GM12874 (cell line): ENCODE measurements at regions not wholly inside any gene's neighbourhood (a gene's known extent, or its start where the extent isn't known, plus 50 kb on each side); places are given as distances from the start of the nearest gene placed in this dataset.

Source experiments
- TF ChIP-seq, protein P1 (sequence below): IDR thresholded peaks from 2 replicates; pipeline ENCODE4 v1.5.1; 2011; ENCODE audit warnings: low read depth, mild to moderate bottlenecking, control low read depth, low read length, moderate library complexity; ENCODE audit not compliant: insufficient read depth

DNA sequence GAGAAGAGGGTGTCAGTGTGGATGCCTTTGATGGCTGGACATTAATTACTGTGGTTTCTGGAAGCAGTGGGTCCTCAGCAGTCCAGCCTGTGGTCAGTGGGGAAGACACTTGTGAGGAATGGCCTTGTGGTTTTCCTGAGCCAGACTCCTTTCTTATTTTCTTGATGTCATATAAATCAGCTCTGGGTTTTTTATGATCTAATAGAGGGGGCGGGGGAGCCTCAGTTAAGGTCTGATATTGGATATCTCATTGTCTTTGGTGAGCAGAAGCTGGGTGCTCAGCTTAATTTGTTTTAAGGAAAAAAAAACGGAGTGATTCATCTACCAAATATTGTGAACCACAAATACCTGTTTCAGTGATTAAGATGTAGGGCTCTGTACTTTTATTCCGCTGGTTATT lies 62.1 kb downstream of the OTOR start:
- TF ChIP-seq, protein P1, sequence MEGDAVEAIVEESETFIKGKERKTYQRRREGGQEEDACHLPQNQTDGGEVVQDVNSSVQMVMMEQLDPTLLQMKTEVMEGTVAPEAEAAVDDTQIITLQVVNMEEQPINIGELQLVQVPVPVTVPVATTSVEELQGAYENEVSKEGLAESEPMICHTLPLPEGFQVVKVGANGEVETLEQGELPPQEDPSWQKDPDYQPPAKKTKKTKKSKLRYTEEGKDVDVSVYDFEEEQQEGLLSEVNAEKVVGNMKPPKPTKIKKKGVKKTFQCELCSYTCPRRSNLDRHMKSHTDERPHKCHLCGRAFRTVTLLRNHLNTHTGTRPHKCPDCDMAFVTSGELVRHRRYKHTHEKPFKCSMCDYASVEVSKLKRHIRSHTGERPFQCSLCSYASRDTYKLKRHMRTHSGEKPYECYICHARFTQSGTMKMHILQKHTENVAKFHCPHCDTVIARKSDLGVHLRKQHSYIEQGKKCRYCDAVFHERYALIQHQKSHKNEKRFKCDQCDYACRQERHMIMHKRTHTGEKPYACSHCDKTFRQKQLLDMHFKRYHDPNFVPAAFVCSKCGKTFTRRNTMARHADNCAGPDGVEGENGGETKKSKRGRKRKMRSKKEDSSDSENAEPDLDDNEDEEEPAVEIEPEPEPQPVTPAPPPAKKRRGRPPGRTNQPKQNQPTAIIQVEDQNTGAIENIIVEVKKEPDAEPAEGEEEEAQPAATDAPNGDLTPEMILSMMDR, result no peak

DNA sequence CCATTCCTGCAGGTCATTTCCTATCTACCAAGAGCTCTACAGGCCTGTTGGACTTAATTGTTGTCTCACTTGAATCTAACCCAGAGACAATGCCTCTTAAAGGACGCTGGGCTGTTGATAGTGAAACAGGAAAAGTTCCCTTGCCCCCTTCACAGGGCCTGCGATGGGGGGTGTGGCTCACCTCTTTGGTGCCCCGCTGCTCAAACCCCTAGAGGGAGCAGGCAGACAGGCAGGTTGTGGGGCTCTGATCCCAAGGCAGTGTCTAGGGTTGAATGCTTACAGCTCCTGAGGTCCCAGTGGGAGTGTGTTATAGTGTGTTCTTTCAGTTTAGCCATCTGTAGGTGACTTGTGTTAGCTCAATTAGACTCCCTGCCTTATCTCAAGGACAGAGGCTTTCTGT lies 68.0 kb downstream of the OTOR start:
- TF ChIP-seq, protein P1, result no peak

- TF ChIP-seq, protein P1, result no peak
Observed at GRCh38 chr20:16819483-16819882, 71.3 kb downstream of the OTOR start.

DNA sequence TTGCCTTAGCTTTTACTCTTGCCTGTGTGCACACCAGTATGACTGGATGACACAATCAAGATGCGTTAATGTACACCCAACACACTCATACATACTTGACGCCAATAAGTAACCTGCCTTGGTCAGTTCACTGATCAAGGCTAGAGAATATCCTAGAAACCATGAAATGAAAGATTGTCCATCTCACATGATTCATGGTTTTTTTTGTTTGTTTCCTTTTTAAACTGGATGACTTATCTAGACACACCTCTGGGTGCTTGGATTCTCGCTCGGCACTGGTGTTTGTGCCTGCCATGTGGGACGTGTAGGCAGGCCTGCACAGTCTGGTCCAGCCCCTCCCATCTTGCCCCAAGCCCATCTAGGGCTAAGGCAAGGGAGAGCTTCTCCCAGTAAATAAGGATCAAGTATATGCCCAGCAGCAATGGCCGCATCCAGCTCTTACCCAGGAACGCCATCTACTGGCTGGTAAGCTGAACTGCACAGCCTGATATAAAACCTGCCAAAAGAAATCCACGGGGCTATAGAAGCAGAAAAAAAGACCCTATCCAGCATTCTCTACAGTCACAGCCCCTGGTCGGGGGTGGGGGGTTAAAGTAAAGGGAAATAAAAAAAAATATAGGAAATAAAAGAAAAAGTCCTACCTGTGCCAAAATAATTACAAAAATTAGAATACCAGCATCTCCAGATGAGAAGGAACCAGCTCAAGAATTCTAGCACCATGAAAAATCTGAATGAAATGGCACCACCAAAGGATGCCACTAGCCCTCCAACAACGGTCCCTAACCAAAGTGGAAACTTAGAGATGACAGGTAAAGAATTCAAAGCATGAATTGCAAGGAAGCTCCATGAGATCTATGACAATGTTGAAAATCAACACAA lies 73.3 kb downstream of the OTOR start:
- TF ChIP-seq, protein P1, result peak; percentile 90

GRCh38 chr20:16824664-16825063 lies 76.5 kb downstream of the OTOR start:
- TF ChIP-seq, protein P1, result no peak

DNA sequence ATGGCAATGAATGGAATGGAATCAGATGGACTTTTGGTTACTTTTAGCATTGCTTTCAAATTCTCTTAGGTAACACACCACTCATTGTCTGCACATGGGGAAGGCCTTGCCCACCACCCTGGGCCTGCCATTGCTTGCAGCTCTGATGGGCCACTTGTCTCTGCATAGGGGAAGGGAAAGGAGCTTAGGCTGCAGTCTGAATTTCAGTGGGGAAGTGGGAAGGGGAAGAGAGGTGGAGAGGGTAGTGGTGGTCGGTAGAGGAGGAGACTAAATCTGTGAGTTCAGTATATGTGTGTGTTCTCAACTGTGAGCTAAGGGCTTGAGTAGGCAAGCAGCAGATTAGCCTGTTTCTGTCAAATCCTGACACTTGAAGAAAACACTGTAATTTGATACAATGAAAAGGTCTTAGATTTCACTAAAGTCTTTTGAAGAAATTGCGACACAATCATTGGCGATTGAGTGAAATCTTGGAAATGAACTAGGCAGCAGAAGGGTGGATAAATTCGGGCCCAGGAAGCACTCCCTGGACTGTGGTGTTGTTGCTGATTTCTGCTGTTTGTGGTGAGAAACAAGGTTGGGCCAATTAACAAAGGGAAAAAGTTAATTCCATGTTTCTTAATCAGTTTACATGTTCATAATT lies 80.6 kb downstream of the OTOR start:
- TF ChIP-seq, protein P1, result no peak

DNA sequence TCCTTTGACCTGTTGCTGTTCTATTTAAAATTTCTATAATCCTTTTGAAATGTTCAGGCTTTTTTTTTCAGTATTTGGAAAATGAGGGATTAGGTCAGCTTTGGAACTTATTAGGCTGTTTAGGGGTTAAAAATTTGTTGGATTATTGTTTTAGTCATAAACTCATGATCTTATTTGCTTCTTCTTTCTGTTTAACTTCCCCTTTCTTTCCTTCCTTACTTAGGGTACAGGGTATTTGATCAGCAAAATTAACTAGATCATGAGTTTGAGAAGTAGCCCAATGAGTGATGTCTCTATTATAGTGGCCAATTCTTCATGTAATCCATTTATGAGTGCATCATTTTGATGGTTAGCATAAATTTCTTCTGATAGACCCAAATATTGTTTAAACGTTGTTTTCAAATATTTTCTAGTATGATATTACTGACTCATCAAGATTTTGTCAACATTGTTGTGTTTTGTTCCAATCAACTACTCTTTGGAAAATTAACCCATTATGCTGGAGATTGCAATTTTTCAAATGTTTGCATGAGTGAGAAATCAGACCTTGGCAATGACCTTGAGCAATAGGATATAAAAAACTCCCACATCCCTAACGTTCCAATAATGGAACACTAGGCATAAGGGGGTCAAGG lies 94.4 kb downstream of the OTOR start:
- TF ChIP-seq, protein P1, result no peak
